Esophagus muscularis mucosa (tissue), 3 donors: ENCODE measurements at regions not wholly inside any gene's neighbourhood (a gene's known extent, or its start where the extent isn't known, plus 50 kb on each side); places are given as distances from the start of the nearest gene placed in this dataset.

Source experiments
- CTCF ChIP-seq, 3 experiments: fragments of 200-600 bp in 2 of 3; fragments of 450-650 bp in 1 of 3; sonication (generic) in 2 of 3; IDR thresholded peaks; one replicate each; pipeline ENCODE4 v1.5.1; 2017 to 2019; ENCODE audit warnings: antibody characterized with exemption in 3 of 3, mild to moderate bottlenecking in 2 of 3, moderate library complexity in 1 of 3
- POLR2A ChIP-seq: fragments of 450-650 bp; IDR thresholded peaks from one replicate; pipeline ENCODE4 v1.6.1; 2017; ENCODE audit warnings: antibody characterized with exemption, moderate library complexity, mild to moderate bottlenecking, low read depth
- POLR2AphosphoS5 ChIP-seq, 2 donors: sonication (generic); formaldehyde crosslinking; IDR thresholded peaks; one replicate each; pipeline ENCODE4 v1.6.1; 2017; ENCODE audit warnings: antibody characterized with exemption in 2 of 2

DNA sequence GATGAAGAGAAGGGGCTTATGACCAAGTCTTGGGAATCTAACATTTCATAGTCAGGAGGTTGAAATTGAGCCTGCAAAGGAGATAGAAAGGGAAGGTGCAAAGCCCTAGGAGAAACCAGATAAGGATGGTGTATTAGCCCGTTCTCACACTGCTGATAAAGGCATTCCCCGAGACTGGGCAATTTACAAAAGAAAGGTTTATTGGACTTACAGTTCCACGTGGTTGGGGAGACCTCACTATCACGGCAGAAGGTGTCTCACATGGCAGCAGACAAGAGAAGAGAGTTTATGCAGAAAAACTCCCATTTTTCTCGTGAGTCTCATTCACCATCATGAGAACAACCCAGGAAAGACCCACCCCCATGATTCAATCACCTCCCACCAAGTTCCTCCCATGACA, 129.5 kb upstream of the LNX1 start:
- TF ChIP-seq CTCF (IDR thresholded peaks at IDR 0.05), result no peak
- no peak for TF ChIP-seq POLR2AphosphoS5 (IDR thresholded peaks at IDR 0.05)
- TF ChIP-seq POLR2A, result no peak
